GM12878 (cell line): ENCODE measurements at regions not wholly inside any gene's neighbourhood (a gene's known extent, or its start where the extent isn't known, plus 50 kb on each side); places are given as distances from the start of the nearest gene placed in this dataset.
A peak's percentile ranks its signal among the peaks of the same experiment; 100 is the strongest.

Source experiments
- BHLHE40 ChIP-seq, 2 experiments: fragments of 450-650 bp in 1 of 2; IDR thresholded peaks; 2 replicates each; pipeline ENCODE4 v1.6.1; 2011 to 2017; ENCODE audit warnings: low read depth in 2 of 2, borderline replicate concordance in 1 of 2, improper control_type of control experiment in 1 of 2, low read length in 1 of 2, mild to moderate bottlenecking in 1 of 2
- BMI1 ChIP-seq: fragments of 450-650 bp; IDR thresholded peaks from 2 replicates; pipeline ENCODE4 v1.6.1; 2016; ENCODE audit warnings: mild to moderate bottlenecking, moderate library complexity, borderline replicate concordance
- CHD4 ChIP-seq: fragments of 200-600 bp; sonication (generic); IDR thresholded peaks from 2 replicates; pipeline ENCODE4 v1.6.1; 2016; ENCODE audit warnings: mild to moderate bottlenecking
- CREB1 ChIP-seq: IDR thresholded peaks from 2 replicates; pipeline ENCODE4 v1.6.1; 2012; ENCODE audit warnings: low read depth, mild to moderate bottlenecking, inconsistent platforms
- CREM ChIP-seq: IDR thresholded peaks from 2 replicates; pipeline ENCODE4 v1.6.1; 2014; ENCODE audit warnings: antibody characterized with exemption, low read depth
- EGR1 ChIP-seq, 2 experiments: IDR thresholded peaks; 1 replicate in 1 of 2; 2 replicates in 1 of 2; pipeline ENCODE4 v1.6.1; 2011 to 2012; ENCODE audit warnings: low read depth in 2 of 2, low read length in 2 of 2, borderline replicate concordance in 1 of 2, mild to moderate bottlenecking in 1 of 2, moderate library complexity in 1 of 2
- EP300 ChIP-seq, 2 experiments: fragments of 150-350 bp in 1 of 2; IDR thresholded peaks; 2 replicates each; pipeline ENCODE4 v1.6.1; 2011 to 2012; ENCODE audit warnings: low read depth in 2 of 2, low read length in 2 of 2, borderline replicate concordance in 1 of 2, improper control_type of control experiment in 1 of 2, inconsistent platforms in 1 of 2; ENCODE audit not compliant: control insufficient read depth in 1 of 2
- IKZF1 ChIP-seq: fragments of 450-650 bp; conservative IDR thresholded peaks from 2 replicates; pipeline ENCODE4 v1.6.1; 2017; ENCODE audit warnings: antibody characterized with exemption, mild to moderate bottlenecking
- IRF4 ChIP-seq: IDR thresholded peaks from 2 replicates; pipeline ENCODE4 v1.6.1; 2011; ENCODE audit warnings: low read depth, low read length
- NFXL1 ChIP-seq: fragments of 450-650 bp; IDR thresholded peaks from 2 replicates; pipeline ENCODE4 v1.6.1; 2017; ENCODE audit warnings: antibody characterized with exemption, mild to moderate bottlenecking, borderline replicate concordance
- NFYB ChIP-seq: IDR thresholded peaks from 2 replicates; pipeline ENCODE4 v1.6.1; 2011; ENCODE audit warnings: low read depth, mild to moderate bottlenecking, low read length, improper control_type of control experiment, moderate library complexity; ENCODE audit not compliant: insufficient read depth
- NR2C2 ChIP-seq: IDR thresholded peaks from 2 replicates; pipeline ENCODE4 v1.6.1; 2011; ENCODE audit warnings: borderline replicate concordance, low read depth; ENCODE audit not compliant: control insufficient read depth, insufficient read length
- POLR2A ChIP-seq: IDR thresholded peaks from 2 replicates; pipeline ENCODE4 v1.6.1; 2011; ENCODE audit warnings: low read depth, mild to moderate bottlenecking, low read length
- POLR2AphosphoS5 ChIP-seq: IDR thresholded peaks from 2 replicates; pipeline ENCODE4 v1.6.1; 2011; ENCODE audit warnings: mild to moderate bottlenecking, low read length, inconsistent platforms
- RAD51 ChIP-seq: fragments of 450-650 bp; IDR thresholded peaks from 2 replicates; pipeline ENCODE4 v1.6.1; 2016; ENCODE audit warnings: moderate library complexity, mild to moderate bottlenecking, inconsistent platforms
- RELB ChIP-seq: fragments of 450-650 bp; IDR thresholded peaks from 2 replicates; pipeline ENCODE4 v1.6.1; 2017; ENCODE audit warnings: low read depth, mild to moderate bottlenecking, moderate library complexity
- RUNX3 ChIP-seq: IDR thresholded peaks from 2 replicates; pipeline ENCODE4 v1.6.1; 2012; ENCODE audit warnings: low read length, inconsistent platforms
- SIN3A ChIP-seq: IDR thresholded peaks from 2 replicates; pipeline ENCODE4 v1.6.1; 2012; ENCODE audit warnings: low read depth, low read length, improper control_type of control experiment
- SMAD1 ChIP-seq: fragments of 450-650 bp; IDR thresholded peaks from 2 replicates; pipeline ENCODE4 v1.6.1; 2018; ENCODE audit warnings: mild to moderate bottlenecking, low read depth; ENCODE audit not compliant: partially characterized antibody
- SMAD5 ChIP-seq: IDR thresholded peaks from 2 replicates; pipeline ENCODE4 v1.6.1; 2016; ENCODE audit warnings: antibody characterized with exemption, low read depth
- SMARCA5 ChIP-seq: fragments of 450-650 bp; IDR thresholded peaks from 2 replicates; pipeline ENCODE4 v1.6.1; 2017; ENCODE audit warnings: mild to moderate bottlenecking
- SP1 ChIP-seq: IDR thresholded peaks from one replicate; pipeline ENCODE4 v1.6.1; 2011; ENCODE audit warnings: low read depth, low read length
- STAT1 ChIP-seq: fragments of 450-650 bp; conservative IDR thresholded peaks from 2 replicates; pipeline ENCODE4 v1.6.1; 2014; ENCODE audit warnings: antibody characterized with exemption, mild to moderate bottlenecking
- SUPT20H ChIP-seq: IDR thresholded peaks from 2 replicates; pipeline ENCODE4 v1.6.1; 2011; ENCODE audit warnings: low read depth, mild to moderate bottlenecking, low read length, moderate library complexity, borderline replicate concordance; ENCODE audit not compliant: control insufficient read depth
- TAF1 ChIP-seq: IDR thresholded peaks from 2 replicates; pipeline ENCODE4 v1.6.1; 2011; ENCODE audit warnings: mild to moderate bottlenecking, low read depth, low read length, borderline replicate concordance
- YY1 ChIP-seq: IDR thresholded peaks from 2 replicates; pipeline ENCODE4 v1.6.1; 2011; ENCODE audit warnings: low read depth, mild to moderate bottlenecking, low read length
- ZNF274 ChIP-seq: IDR thresholded peaks from one replicate; pipeline ENCODE4 v1.8.0; 2011; ENCODE audit not compliant: insufficient read length, insufficient read depth
- ZNF384 ChIP-seq: IDR thresholded peaks from 2 replicates; pipeline ENCODE4 v1.6.1; 2012; ENCODE audit warnings: low read depth, mild to moderate bottlenecking, low read length, improper control_type of control experiment, borderline replicate concordance

GRCh38 chr22:46058091-46058420 is 81.1 kb upstream of the WNT7B start (continued):
- TF ChIP-seq YY1 = no peak
- no peak for TF ChIP-seq EP300 (IDR thresholded peaks at IDR 0.05; ENCODE audit: borderline replicate concordance in 1 of 2, control insufficient read depth in 1 of 2, low read depth in 2 of 2, low read length in 2 of 2)
- TF ChIP-seq ZNF274 = no peak
- no peak for TF ChIP-seq SMARCA5
- no peak for TF ChIP-seq NFXL1
- TF ChIP-seq RUNX3 = peak; percentile 41
- TF ChIP-seq NR2C2 = no peak
- TF ChIP-seq POLR2A = peak; percentile 55
- TF ChIP-seq SIN3A = no peak
- TF ChIP-seq IKZF1 = peak; percentile 28; the same call in 1 of the 2 replicates
- TF ChIP-seq EGR1 (IDR thresholded peaks at IDR 0.05; ENCODE audit: borderline replicate concordance in 1 of 2, low read depth in 2 of 2, low read length in 2 of 2) = no peak
- no peak for TF ChIP-seq BHLHE40 (IDR thresholded peaks at IDR 0.05; ENCODE audit: borderline replicate concordance in 1 of 2, low read depth in 2 of 2, low read length in 1 of 2)
- TF ChIP-seq TAF1 = peak; percentile 33; the same call in 1 of the 2 replicates
- TF ChIP-seq RELB = no peak
- TF ChIP-seq SP1 = peak; percentile 45
- 0 out of 2 replicates have a peak, but pooled peaks have one; percentile 60 for TF ChIP-seq IRF4
- TF ChIP-seq CREM = peak; percentile 40; the same call in 1 of the 2 replicates
- TF ChIP-seq SUPT20H = no peak
- 0 out of 2 replicates have a peak, but pooled peaks have one; percentile 28 for TF ChIP-seq SMAD5
- peak; percentile 57 for TF ChIP-seq CREB1
- TF ChIP-seq ZNF384 = no peak
- no peak for TF ChIP-seq BMI1
- TF ChIP-seq NFYB = no peak
- TF ChIP-seq SMAD1 = no peak
- no peak for TF ChIP-seq RAD51
- no peak for TF ChIP-seq CHD4
- 0 out of 2 replicates have a peak, but pooled peaks have one; percentile 45 for TF ChIP-seq POLR2AphosphoS5
- no peak for TF ChIP-seq STAT1
